ES-I3 (cell line): ENCODE measurements at regions not wholly inside any gene's neighbourhood (a gene's known extent, or its start where the extent isn't known, plus 50 kb on each side); places are given as distances from the start of the nearest gene placed in this dataset.

Experiments used
- H3K36me3 ChIP-seq: 2 replicates; pipeline ENCODE4 v1.6.1; 2013; ENCODE audit warnings: mild to moderate bottlenecking, low read length, control low read depth, moderate library complexity; ENCODE audit not compliant: insufficient read depth
- H3K4me1 ChIP-seq: 2 replicates; pipeline ENCODE4 v1.6.1; 2013; ENCODE audit warnings: mild to moderate bottlenecking, control low read depth, low read length; ENCODE audit not compliant: insufficient read depth
- H3K9ac ChIP-seq: 2 replicates; pipeline ENCODE4 v1.6.1; 2013; ENCODE audit warnings: low read depth, mild to moderate bottlenecking, low read length, moderate library complexity
- H3K9me3 ChIP-seq: 2 replicates; pipeline ENCODE4 v1.6.1; 2013; ENCODE audit warnings: mild to moderate bottlenecking, low read length, moderate library complexity; ENCODE audit not compliant: control insufficient read depth, insufficient read depth

- Histone ChIP-seq H3K9me3 (no peaks in the 10 kb centered on the region), H3K36me3 (no peaks in the 10 kb centered on the region)
These were observed 161.6 kb upstream of the PWP1 start for GRCh38 chr12:107523775-107524535.

GRCh38 chr12:107525063-107525718 is 160.4 kb upstream of the PWP1 start:
- H3K9ac ChIP-seq = no peak overlapping the region
- no peaks in the 10 kb centered on the region for H3K4me1 ChIP-seq
- no peaks in the 10 kb centered on the region for H3K36me3 ChIP-seq
- no peaks in the 10 kb centered on the region for H3K9me3 ChIP-seq

More at GRCh38 chr12:107523775-107524535, 161.6 kb upstream of the PWP1 start:
- Histone ChIP-seq H3K4me1 (no peaks in the 10 kb centered on the region), H3K9ac (no peak overlapping the region)

GRCh38 chr12:107525719-107526554 is 159.7 kb upstream of the PWP1 start:
- H3K9ac ChIP-seq = no peak overlapping the region
- no peaks in the 10 kb centered on the region for H3K4me1 ChIP-seq
- H3K9me3 ChIP-seq = no peaks in the 10 kb centered on the region
- no peaks in the 10 kb centered on the region for H3K36me3 ChIP-seq

GRCh38 chr12:107526555-107527180 is 158.9 kb upstream of the PWP1 start:
- Histone ChIP-seq H3K9ac (no peak overlapping the region), H3K4me1 (no peaks in the 10 kb centered on the region), H3K9me3 (no peaks in the 10 kb centered on the region)

GRCh38 chr12:107528731-107529365 is 156.8 kb upstream of the PWP1 start:
- no peak overlapping the region for H3K9ac ChIP-seq
- H3K36me3 ChIP-seq = no peaks in the 10 kb centered on the region
- no peaks in the 10 kb centered on the region for H3K9me3 ChIP-seq
- H3K4me1 ChIP-seq = no peaks in the 10 kb centered on the region

More at GRCh38 chr12:107526555-107527180, 158.9 kb upstream of the PWP1 start:
- H3K36me3 ChIP-seq = no peaks in the 10 kb centered on the region

- H3K9me3 ChIP-seq = no peaks in the 10 kb centered on the region
These were observed 155.6 kb upstream of the PWP1 start for GRCh38 chr12:107529991-107530390.

GRCh38 chr12:107530701-107531100 is 154.9 kb upstream of the PWP1 start:
- no peaks in the 10 kb centered on the region for H3K36me3 ChIP-seq
- no peak overlapping the region for H3K9ac ChIP-seq
- no peaks in the 10 kb centered on the region for H3K9me3 ChIP-seq
- no peaks in the 10 kb centered on the region for H3K4me1 ChIP-seq

More at GRCh38 chr12:107529991-107530390, 155.6 kb upstream of the PWP1 start:
- H3K4me1 ChIP-seq = no peaks in the 10 kb centered on the region
- H3K36me3 ChIP-seq = no peaks in the 10 kb centered on the region
- H3K9ac ChIP-seq = no peak overlapping the region

GRCh38 chr12:107533218-107533617 is 152.4 kb upstream of the PWP1 start:
- H3K9me3 ChIP-seq = no peaks in the 10 kb centered on the region
- H3K4me1 ChIP-seq = no peaks in the 10 kb centered on the region
- no peaks in the 10 kb centered on the region for H3K36me3 ChIP-seq
- H3K9ac ChIP-seq = no peak overlapping the region

- no peak overlapping the region for H3K9ac ChIP-seq
- H3K36me3 ChIP-seq = no peaks in the 10 kb centered on the region
- H3K9me3 ChIP-seq = no peaks in the 10 kb centered on the region
- H3K4me1 ChIP-seq = no peaks in the 10 kb centered on the region
These were observed 149.0 kb upstream of the PWP1 start for GRCh38 chr12:107536613-107537012.

GRCh38 chr12:107537464-107538119 is 148.0 kb upstream of the PWP1 start:
- Histone ChIP-seq H3K4me1 (no peaks in the 10 kb centered on the region), H3K9me3 (no peaks in the 10 kb centered on the region), H3K36me3 (no peaks in the 10 kb centered on the region), H3K9ac (no peak overlapping the region)

- Histone ChIP-seq H3K4me1 (no peaks in the 10 kb centered on the region), H3K36me3 (no peaks in the 10 kb centered on the region), H3K9me3 (no peaks in the 10 kb centered on the region), H3K9ac (no peak overlapping the region)
These were observed 146.2 kb upstream of the PWP1 start for GRCh38 chr12:107539196-107539939.

GRCh38 chr12:107541001-107541705 is 144.4 kb upstream of the PWP1 start:
- Histone ChIP-seq H3K36me3 (no peaks in the 10 kb centered on the region), H3K9me3 (no peaks in the 10 kb centered on the region), H3K4me1 (no peaks in the 10 kb centered on the region), H3K9ac (no peak overlapping the region)
